Lung (tissue), 11 donors: ENCODE measurements at regions not wholly inside any gene's neighbourhood (a gene's known extent, or its start where the extent isn't known, plus 50 kb on each side); places are given as distances from the start of the nearest gene placed in this dataset.

Experiments
- ATAC-seq: fragments of 200-7000 bp; cut with Tn5 transposase; one replicate; pipeline ENCODE4 v1.9.1; 2020; ENCODE audit warnings: moderate number of reproducible peaks; ENCODE audit not compliant: insufficient read depth, low FRiP score
- DNase-seq, 3 donors: peaks; one replicate each; pipeline ENCODE4 v3.0.0-alpha.2; 2013 to 2017
- H3K27ac ChIP-seq, 2 donors: one replicate each; pipeline ENCODE4 v1.5.1; 2013; ENCODE audit warnings: mild to moderate bottlenecking in 2 of 2, moderate library complexity in 2 of 2, control low read depth in 1 of 2, inconsistent platforms in 1 of 2, low read depth in 1 of 2, low read length in 1 of 2
- H3K27me3 ChIP-seq, 3 donors: one replicate each; pipeline ENCODE4 v1.5.1; 2013; ENCODE audit warnings: low read length in 2 of 3; ENCODE audit not compliant: control insufficient read depth in 3 of 3, insufficient read depth in 3 of 3
- H3K36me3 ChIP-seq, 4 donors: one replicate each; pipeline ENCODE4 v1.5.1; 2013; ENCODE audit warnings: low read length in 4 of 4, mild to moderate bottlenecking in 1 of 4, moderate library complexity in 1 of 4; ENCODE audit not compliant: control insufficient read depth in 4 of 4, insufficient read depth in 4 of 4
- H3K4me1 ChIP-seq, 5 donors: one replicate each; pipeline ENCODE4 v1.5.1; 2013; ENCODE audit warnings: low read length in 5 of 5, mild to moderate bottlenecking in 2 of 5, moderate library complexity in 1 of 5; ENCODE audit not compliant: control insufficient read depth in 5 of 5, insufficient read depth in 5 of 5
- H3K4me3 ChIP-seq: one replicate; pipeline ENCODE4 v1.5.1; 2013; ENCODE audit warnings: mild to moderate bottlenecking, control low read depth, moderate library complexity
- H3K9ac ChIP-seq, 2 donors: one replicate each; pipeline ENCODE4 v1.5.1; 2013; ENCODE audit warnings: low read length in 2 of 2, control low read depth in 1 of 2; ENCODE audit not compliant: insufficient read depth in 1 of 2
- H3K9me3 ChIP-seq, 4 donors: one replicate each; pipeline ENCODE4 v1.5.1; 2013; ENCODE audit warnings: low read length in 3 of 4, mild to moderate bottlenecking in 1 of 4, moderate library complexity in 1 of 4; ENCODE audit not compliant: control insufficient read depth in 4 of 4, insufficient read depth in 3 of 4
- CTCF ChIP-seq: IDR thresholded peaks from 2 replicates; pipeline ENCODE4 v1.5.1; 2012; ENCODE audit warnings: mild to moderate bottlenecking; ENCODE audit errors: control extremely low read depth, extremely low read depth
- WGBS, 2 donors: extraction: QIAGEN DNeasy Blood & Tissue Kit; methylation state at CpG; one replicate each; pipeline ENCODE4 v1.1.7; 2013; 5-methylcytosine and 5-hydroxymethylcytosine counted together
- donor health status: control.
- donor health status: control.
- donor health status: Bipolar disorder and iron deficiency.
- donor health status: healthy.
- donor health status: DM: yes; HTN: yes; CAD: no.

GRCh38 chr2:71792926-71793761, 339.8 kb downstream of the DYSF start:
- WGBS, 2 donors = 80 to 91% methylated on average over 10 of the region's 10 CpGs

GRCh38 chr2:71791501-71792135, 338.3 kb downstream of the DYSF start:
- Histone ChIP-seq H3K27ac (no peak overlapping the region), H3K4me1 (peaks cover 0 to 21% (median 3%) of the 10 kb centered on the region in 5 donors), H3K9ac (no peak overlapping the region), H3K9me3 (no peaks in the 10 kb centered on the region), H3K4me3 (no peak overlapping the region), H3K27me3 (no peaks in the 10 kb centered on the region), H3K36me3 (no peaks in the 10 kb centered on the region)
- ATAC-seq (no peak), DNase-seq (peak in 2 of 3 donors; percentile 15 to 40)
- TF ChIP-seq CTCF = no peak
- 91% methylated on average over 14 of the region's 14 CpGs for WGBS, 2 donors

More at GRCh38 chr2:71792926-71793761, 339.8 kb downstream of the DYSF start:
- ATAC-seq = no peak
- no peak for TF ChIP-seq CTCF
- Histone ChIP-seq H3K27me3 (no peaks in the 10 kb centered on the region), H3K36me3 (no peaks in the 10 kb centered on the region), H3K27ac (no peak overlapping the region), H3K4me1 (peaks cover 0 to 20% (median 3%) of the 10 kb centered on the region in 5 donors), H3K9ac (no peak overlapping the region), H3K4me3 (no peak overlapping the region), H3K9me3 (no peaks in the 10 kb centered on the region)
- DNase-seq = peak in 1 of 3 donors; percentile 36

GRCh38 chr2:71791061-71791450, 337.7 kb downstream of the DYSF start:
- Histone ChIP-seq H3K36me3 (no peaks in the 10 kb centered on the region), H3K9me3 (no peaks in the 10 kb centered on the region), H3K9ac (no peak overlapping the region), H3K27me3 (no peaks in the 10 kb centered on the region), H3K4me3 (no peak overlapping the region), H3K4me1 (peaks cover 0 to 21% (median 3%) of the 10 kb centered on the region in 5 donors), H3K27ac (no peak overlapping the region)
- 81 to 94% methylated on average over 2 of the region's 2 CpGs for WGBS, 2 donors
- ATAC-seq = no peak
- TF ChIP-seq CTCF = no peak
- no peak for DNase-seq
